ENCODE measurements at regions not wholly inside any gene's neighbourhood (a gene's known extent, or its start where the extent isn't known, plus 50 kb on each side); places are given as distances from the start of the nearest gene placed in this dataset.
"Not testable (repeated sequence)": the region's sequence is repeated elsewhere in the genome, so short reads cannot be mapped to it uniquely, and the experiment has no call there.

DNA sequence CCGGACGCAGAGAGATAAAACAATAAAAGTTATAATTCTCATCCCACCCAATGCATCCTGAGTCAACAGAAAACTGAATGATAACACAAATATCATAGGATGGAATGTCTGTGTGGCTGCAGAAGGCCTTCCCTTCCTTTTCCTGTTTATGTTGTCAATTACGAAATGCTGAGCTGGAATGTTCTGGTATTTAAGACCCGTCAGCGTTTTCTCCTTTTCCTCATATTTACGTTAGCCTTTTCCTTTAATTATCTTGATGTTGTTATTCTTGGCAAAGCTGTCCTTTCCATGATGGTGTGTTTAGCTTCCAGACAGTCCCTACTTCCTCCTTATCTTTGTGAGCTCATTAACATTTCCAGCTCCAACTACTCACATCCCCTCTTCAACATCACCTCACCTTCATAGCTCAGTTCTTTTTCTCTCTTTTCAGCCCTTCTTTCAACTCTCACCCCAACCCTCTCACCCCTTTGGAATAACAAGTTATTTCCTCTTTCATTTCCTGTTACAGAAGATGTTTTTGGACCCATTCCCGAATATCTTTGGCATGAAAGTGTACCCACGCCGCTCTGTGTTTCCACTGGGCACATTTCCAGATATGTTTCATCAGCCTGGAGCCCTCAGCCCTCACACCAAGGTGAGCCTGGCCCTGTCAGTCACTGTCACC, 221.6 kb downstream of the NR2F1-AS1 start:
- no peak for DNase-seq

DNA sequence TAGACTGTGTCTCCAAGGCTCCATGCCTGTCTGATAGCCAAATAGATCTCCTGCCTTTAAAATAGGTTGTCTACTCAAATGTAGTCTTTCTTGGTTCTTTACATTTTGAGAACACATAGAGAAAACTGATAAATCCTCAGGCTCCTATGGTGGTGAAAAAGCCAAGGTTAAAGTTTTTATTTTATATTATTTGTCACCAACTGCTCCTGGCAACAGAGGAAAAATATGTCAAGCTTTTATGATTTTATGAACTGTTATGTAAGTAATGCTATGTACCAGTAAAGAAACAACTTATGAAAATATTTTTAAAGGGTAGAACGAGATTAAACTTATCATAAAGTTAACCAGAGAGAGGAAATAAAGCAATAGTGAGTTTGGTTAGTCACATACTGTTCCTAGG, 222.8 kb downstream of the NR2F1-AS1 start:
- no peak for DNase-seq

DNA sequence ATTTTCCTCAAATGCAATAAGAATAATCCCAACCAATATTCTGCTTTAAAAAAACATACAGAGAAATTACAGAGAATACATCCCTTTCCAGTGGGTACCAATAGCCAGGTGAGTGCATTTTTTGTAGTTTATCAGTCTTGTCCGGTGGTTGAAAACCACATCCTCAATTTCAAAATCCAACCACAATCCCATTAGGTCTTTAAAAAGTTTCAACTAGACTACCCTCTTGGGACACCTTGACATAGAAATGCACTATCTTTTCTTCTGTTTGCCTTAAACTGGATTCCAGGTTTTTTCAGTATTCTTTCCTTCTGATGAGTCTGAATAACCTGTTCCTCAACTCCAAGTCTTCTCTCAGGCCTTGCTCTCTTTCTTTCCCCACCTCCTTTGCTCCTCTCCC, 223.3 kb downstream of the NR2F1-AS1 start:
- no peak for DNase-seq

DNA sequence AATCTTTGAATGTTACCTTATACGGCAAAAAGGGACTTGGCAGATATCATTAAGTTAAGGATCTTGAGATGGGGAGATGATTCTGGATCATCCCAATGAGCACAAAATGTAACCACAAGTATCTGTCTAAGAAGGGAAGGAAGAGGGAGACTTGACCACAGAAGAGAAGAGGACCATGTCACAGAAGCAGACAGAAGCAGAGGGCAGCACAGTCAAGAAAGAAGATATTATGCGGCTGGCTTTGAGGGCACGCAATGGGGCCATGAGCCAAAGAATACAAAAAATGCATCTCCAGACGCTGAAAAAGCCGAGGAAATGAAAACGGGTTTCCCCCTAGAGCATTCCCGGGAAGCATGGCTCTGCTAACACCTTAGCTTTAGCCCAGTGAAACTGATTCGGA, 225.3 kb downstream of the NR2F1-AS1 start:
- DNase-seq: no peak

DNA sequence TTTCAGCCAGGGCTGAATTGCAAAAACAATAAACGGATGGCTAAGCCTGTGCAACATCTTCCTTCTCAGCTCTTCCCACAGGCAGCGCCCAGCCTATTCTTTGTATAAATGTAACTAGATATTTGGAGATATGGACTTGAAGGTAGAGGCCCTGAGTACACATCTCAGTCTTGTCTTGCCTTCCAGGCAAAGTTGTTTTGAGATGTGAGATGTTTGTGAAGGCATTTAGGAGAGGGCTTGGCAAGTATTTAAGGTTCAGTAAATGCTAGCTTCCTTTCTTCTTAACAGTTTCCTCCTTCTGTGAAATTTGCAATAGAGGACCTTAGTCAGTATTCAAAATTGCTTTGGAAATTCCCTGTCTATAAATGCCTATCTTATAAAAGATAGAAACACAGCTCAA, 228.8 kb downstream of the NR2F1-AS1 start:
- DNase-seq: no peak

DNA sequence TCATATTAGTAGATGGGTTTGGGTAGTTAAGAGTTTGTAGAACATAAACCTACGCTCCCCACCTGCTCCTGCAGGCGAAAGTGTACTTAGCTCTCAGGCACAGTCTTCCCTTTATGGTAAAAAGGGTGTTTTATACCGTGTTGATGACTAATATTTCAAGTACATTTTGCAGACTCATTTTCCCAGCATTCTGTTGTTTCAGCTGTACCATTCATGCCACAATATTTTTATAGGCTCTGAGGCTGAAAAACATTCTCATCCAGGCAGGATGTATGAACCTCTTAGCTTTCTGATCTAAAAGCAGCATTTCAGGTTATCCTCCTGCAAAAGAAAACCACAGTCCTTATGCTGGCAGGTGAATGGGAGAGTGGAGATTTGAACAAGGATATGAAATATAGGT, 231.4 kb downstream of the NR2F1-AS1 start:
- no peak for DNase-seq

DNA sequence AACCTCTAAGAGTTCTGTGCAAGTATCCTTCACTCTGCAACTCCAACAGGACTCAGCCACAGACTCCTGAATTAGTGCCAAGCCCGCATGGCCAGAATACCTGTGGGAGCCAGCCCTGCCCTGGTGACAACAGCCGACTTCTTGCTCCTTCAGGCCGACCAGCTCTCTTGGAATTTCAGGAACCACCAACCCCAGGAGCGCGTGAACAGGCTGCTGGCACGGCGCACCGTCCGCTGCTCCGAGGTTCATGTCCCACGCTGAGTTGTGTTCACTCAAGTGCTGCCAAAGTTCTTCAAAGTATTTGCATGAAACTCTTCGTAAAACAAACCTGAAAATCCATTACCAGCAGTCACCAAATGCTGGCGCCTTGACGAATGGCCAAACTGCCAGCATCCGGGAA, 232.8 kb downstream of the NR2F1-AS1 start:
- no peak for DNase-seq

DNA sequence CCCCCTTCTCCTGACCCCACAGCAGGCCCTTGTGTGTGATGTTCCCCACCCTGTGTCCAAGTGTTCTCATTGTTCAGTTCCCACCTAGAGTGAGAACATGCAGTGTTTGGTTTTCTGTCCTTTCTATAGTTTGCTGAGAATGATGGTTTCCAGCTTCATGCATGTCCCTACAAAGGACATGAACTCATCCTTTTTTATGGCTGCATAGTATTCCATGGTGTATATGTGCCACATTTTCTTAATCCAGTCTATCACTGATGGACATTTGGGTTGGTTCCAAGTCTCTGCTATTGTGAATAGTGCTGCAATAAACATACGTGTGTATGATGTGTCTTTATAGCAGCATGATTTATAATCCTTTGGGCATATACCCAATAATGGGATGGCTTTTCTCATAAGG, 234.2 kb downstream of the NR2F1-AS1 start:
- not testable (repeated sequence) for DNase-seq

DNA sequence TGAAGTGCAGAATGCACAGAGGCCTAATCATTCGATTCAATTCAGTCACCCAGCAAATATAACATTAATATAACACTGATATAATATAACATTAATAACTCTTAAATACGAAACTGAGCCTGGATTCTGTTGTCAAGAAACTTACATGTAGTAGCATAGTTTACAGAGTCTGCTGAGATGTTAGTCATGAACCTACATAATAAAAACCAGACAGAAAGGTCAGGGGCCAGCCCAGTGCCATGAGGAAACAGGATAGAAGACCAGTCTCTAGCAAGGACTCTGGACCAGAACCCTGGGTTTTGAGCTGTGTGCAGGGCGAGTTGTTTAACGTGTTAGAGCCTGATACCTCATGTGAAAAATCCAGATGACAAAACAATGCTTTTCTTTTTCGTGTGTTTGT, 234.7 kb downstream of the NR2F1-AS1 start:
- no peak for DNase-seq

DNA sequence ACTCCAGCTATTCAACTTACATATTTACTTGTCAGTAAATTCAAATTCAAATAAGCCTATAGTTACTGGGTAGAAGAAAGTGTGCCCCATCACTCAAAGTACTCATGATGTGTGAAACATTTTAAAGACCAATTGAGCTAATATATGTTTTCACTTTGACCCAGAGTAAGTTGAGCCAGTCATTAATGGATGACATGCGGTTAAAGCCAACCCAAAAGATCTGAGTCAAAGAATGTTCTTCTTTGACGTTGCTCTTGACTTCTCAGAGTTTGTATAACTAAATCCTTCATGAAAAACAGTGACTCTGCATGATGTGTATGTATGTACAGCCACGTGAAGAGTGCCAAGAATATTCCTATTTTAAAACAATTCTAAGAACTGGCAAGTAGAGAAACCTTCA, 237.4 kb downstream of the NR2F1-AS1 start:
- no peak for DNase-seq

DNA sequence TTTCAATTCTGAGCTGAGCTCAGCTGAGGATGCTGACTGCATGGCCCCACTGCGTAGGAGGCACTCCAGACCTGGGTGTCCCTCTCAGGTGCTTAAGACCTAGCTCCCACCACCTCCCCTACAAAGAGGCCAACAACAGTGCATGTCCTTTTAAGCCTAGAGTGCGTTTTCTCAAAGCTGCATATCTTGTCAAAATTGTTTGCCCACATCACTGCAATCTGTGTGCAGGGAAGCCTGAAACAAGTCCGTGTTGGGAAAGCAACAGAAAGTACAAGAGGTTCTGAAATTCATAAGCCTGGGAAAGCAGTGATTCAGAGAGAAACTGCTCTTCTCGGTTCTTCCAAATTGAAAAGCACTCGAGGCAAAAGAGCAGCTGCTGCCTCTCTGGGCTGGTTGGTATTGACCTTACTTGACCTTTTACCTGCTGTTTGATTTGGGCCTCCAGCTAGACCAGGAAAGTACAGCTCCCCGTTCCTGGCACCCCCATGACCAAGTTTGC, 238.4 kb downstream of the NR2F1-AS1 start:
- no peak for DNase-seq

DNA sequence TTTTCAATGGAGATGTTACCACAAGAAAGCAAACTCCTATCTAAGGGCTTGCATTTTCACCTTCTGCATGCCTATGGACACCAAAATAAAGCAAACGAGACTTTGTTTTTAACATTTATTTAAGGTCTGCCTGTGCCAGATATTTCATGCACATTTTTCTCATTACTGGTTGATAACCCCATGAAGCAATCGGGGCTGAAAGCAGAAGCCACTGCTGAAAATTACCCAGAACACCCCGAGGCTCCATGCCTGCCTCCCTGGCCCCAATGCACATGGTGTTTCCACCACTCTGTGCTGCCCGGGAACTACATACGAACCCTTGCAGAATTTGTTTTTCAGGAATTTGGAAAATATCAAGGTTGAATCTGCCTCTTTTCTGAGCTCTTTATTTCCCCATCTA, 240.1 kb downstream of the NR2F1-AS1 start:
- no peak for DNase-seq

DNA sequence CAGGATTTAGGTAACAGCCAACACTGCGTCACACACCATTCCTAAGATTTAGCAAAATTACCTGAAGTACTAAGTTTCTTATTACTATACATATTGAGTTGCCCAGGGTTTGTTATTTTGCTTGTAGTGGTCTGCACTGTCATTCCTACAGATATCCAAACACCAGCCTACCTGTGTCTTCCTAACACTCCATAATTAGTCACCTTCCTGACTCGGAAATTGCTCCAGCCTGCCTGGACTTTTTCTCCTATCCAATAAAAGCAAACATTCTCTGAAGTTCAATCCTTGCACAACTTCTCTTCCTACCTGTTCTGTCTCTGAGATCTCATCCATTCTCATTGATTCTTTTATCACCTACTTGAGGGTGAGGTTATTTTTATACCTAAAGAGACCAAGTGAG, 243.9 kb downstream of the NR2F1-AS1 start:
- no peak for DNase-seq

DNA sequence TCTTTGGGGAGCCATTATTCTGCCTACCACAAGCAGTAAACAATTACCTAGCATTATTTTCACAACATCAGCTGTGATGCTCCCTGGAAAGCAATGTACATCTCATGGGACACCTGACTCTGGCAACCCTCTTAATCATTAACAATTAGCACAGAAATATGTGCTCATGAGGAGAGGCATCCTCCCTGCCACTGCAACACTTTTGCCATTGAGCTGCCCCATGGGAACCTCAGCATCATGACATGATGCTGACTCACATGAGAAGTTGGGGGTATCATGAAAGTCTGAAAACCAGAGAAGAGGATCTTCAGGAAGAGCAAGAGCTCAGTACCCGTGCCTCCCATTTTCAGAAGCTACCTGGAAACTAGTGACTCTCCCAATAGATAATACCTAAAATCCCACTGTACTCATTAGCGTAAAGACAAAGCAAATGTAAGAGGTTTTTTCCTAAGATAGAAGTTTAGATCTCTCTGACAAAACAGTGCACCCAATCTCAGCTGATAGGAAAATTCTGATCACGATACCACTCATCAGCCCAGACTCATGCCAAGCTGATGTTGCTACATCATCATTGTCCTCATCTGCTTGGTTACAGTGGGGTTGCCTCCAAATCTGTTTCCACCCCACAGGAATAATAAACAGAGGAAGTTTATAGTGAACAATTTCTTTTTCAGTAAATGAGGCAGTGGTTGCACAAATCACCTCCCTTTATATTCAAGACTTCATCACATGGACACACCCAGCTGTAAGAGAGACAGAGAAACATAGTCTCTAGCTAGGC, 244.5 kb downstream of the NR2F1-AS1 start:
- no peak for DNase-seq

DNA sequence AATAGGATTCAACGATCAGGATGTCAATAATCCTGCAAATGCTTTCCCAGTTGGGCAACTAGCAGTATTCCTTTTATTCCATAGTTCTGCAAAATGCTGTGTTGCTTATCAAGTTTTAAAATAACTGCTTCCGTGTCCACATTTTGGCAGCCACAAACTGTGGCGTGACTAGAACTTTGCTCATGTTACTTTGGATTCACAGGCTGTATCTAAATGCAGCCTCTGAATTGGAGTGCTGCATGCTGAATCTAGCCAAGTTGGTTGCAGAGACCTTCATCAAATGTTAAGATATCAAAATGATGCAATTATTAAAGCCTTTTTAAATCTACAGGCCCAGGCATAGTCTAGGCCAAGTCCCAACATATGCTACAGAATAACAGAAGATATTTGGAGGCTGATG, 249.2 kb downstream of the NR2F1-AS1 start:
- DNase-seq: no peak

DNA sequence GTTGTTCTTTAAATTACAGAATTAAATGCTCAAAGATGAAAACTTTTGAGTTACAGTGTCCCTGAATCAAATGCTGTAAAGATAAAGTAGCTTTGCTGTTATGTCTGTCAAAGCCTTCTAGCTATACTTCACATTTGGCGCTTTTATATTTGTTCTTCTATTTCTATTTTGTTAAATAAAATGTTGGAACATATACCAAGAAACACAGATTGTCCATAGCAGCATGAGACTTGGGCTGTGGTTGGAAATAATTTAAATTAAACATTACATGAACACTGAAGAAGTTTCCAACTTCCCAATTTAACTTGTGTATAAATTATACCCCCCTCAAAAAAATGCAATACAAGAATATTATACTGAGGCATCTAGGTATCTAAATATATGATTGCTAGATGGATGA, 249.8 kb downstream of the NR2F1-AS1 start:
- no peak for DNase-seq

DNA sequence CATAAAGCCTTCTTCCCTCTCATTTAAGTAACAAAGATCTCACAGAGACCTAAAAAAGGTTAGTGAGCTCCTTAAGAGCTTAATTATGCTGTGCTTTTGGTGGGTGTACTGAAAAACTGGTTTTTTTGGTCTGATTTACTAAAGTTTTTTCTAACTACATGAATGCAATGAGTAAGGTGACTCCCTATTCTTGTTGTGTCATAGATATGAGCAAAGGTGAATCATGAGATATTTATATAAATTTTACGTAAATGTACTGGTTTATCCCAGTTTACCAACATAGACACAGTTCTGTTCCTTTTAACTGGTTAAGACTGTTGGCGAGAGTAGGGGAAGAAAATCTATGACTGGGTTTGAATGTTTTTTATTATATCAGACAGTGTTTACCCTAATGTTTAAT, 250.5 kb downstream of the NR2F1-AS1 start:
- no peak for DNase-seq

DNA sequence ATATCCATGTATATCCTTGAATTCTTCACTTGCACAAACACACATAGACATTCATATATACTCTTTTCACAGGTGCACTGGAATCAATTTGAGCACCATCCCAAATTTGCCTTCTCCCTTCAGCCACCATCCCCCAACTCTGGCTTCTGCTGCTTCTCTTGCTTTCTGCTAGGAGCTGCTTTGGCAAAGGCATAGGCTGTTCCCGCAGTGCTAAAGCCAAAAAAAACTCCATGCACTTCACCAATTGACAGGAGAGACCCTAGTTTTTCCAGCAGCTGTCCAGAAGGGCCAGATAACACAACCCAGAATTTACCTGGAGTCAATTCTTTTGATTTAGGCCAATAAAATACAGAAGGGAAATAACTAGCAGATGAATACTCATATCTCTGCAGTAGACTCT, 251.3 kb downstream of the NR2F1-AS1 start:
- DNase-seq: no peak

DNA sequence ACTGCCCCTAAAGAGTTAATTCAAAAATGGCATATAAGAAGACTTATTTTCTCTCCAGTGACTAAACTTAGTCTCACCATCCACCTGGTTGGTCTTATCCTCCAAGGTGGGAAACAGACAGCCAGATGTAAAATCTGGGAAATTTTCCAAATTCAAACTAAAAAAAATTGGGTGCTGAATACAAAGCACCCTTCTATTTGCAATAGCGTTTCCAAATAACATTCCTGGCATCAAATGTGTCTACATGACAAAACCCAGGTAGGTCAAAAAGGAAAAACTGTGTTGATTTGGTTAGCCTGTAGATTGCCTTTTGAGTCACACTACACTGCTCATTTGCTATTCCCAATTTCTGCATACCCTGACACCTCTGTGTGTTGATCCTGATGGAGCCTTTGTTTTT, 252.2 kb downstream of the NR2F1-AS1 start:
- DNase-seq: no peak

DNA sequence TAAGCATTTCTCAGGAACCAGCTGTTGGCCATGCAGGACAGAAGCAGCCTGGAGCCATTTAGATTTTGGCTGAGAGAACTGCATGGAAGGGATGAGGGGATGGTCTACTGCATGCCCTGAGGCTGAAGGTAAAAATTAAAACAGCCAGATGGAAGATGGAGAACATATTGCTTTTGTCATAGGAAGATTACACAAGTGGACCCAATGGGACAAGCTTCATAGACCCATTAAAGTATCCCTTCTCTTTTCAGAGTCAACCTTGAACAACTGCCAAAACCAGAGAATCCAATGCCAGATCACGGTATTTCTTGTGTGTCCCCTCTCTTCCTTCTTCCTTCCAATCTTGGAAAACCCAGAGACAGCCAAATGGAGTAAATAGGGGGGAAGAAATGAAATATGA, 253.4 kb downstream of the NR2F1-AS1 start:
- DNase-seq: no peak

DNA sequence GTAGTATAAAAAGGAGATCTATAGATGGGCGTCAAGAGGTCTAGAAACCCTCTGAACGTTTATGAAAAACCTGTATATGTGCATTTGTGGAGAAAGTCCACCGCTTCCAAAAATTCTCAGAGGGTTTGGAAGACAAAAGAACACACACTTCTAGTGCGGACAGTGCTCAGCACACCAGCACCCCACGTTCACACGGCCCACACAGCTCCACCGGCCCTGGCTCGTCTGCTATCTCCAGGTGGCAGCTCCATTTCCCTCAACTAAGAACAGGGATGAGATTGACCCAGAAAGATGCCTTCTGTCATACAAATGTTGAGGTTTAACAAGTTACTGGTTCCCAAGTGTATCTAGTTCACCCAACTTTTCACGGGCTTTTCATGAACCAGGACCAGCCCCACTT, 255.1 kb downstream of the NR2F1-AS1 start:
- no peak for DNase-seq

DNA sequence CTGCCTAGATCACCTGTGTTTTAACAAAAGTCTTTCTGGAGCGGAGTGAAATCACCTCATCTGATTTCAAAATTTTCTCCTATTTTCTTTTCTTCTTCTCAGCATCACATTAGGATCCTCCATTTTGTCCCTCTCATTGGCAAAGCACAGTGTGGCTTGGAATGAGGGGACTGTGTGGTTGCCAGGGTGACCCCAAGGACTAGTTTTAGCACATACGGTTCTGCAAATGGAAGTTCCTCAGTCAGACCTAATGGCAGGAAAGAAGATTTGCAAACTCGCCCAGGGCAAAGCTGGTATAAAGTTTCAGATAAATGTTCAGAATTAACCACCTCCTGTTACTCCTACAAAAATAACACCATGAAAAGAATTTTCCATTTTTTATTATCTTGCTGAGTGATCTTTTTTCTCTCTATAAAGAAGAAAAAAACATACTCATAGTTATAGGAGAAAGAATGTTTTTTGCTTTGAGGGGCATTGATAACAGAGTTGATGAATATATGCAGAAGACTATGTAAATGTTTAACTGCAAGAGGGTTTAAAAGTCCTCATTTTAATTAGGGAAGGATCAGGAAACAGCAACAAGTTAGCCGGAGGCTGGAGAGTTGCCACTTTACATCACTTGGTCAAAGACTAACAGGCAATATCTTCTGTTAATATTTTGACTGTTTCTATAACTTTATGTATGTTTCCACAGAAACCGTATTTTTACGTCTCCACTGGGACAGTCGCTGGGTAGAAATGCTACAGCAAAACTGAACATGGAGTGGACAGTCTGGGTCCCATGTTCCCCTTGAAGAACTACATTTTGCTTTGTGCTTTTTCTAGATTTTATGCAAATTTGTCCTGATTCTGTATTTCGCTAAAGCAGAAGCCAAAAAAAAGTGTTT, 257.8 kb downstream of the NR2F1-AS1 start:
- DNase-seq: no peak

Data from nucleus accumbens (tissue), 56 donors.